ENCODE measurements at regions not wholly inside any gene's neighbourhood (a gene's known extent, or its start where the extent isn't known, plus 50 kb on each side); places are given as distances from the start of the nearest gene placed in this dataset.
"Not testable (repeated sequence)": the region's sequence is repeated elsewhere in the genome, so short reads cannot be mapped to it uniquely, and the experiment has no call there.

DNA sequence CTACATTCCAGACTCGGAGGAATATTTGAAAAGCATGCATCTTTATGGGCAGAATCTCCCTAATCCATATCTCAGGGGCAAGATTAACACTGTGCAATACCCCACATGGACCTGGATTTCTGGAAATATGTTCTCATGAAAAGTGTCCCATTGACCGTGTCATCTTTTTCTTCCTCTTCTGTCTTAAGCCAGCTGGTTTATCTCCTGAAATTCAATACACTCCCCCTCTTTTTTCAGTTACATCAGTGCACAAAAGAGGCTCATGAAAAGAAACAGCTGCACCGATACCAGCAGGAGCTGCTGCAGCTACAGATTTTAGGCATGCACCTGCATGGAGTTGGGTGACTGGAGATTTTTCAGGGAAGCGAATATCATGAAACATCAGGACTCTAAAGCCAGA is 117.2 kb downstream of the SLC4A3 start:
- Histone ChIP-seq H3K9me3 (ENCODE audit: insufficient read depth, low read depth, low read length) (no peaks in the 10 kb centered on the region), H3K4me3 (ENCODE audit: low read length) (no peak overlapping the region), H3K9ac (ENCODE audit: low read depth, low read length) (no peak overlapping the region), H3K4me1 (ENCODE audit: insufficient read depth, low read length) (no peaks in the 10 kb centered on the region), H3K36me3 (ENCODE audit: insufficient read depth, low read length) (no peaks in the 10 kb centered on the region), H3K27me3 (ENCODE audit: insufficient read depth, low read length) (peaks cover 6% of the 10 kb centered on the region; the same call in 1 of the 2 replicates), H3K27ac (ENCODE audit: low read depth, low read length) (no peak overlapping the region)
- 93% methylated on average over 4 of the region's 4 CpGs for WGBS

DNA sequence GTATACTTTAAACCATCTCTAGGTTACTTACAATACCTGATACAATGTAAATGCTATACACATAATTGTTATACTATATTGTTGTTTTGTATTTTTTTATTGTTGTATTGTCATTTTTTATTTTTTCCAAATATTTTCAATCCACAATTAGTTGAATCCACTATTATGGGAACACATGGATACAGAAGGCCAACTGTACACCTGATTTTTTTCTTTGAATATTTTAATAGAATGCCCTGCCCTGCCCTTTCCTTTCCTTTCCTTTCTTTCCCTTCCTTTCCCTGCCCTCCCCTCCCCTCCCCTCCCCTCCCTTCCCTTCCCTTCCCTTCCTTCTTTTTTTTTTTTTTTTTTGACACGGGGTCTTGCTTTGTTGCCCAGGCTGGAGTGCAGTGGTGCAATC is 120.2 kb downstream of the SLC4A3 start:
- H3K4me3 ChIP-seq (ENCODE audit: low read length): no peak overlapping the region
- 95% methylated on average over 1 of the region's 1 CpG for WGBS
- H3K36me3 ChIP-seq (ENCODE audit: insufficient read depth, low read length): no peaks in the 10 kb centered on the region
- H3K27ac ChIP-seq (ENCODE audit: low read depth, low read length): no peak overlapping the region
- H3K27me3 ChIP-seq (ENCODE audit: insufficient read depth, low read length): peaks cover 6% of the 10 kb centered on the region; the same call in 1 of the 2 replicates
- peaks cover 11% of the 10 kb centered on the region; the same call in 1 of the 2 replicates for H3K9me3 ChIP-seq (ENCODE audit: insufficient read depth, low read depth, low read length)
- H3K4me1 ChIP-seq (ENCODE audit: insufficient read depth, low read length): no peaks in the 10 kb centered on the region
- H3K9ac ChIP-seq (ENCODE audit: low read depth, low read length): no peak overlapping the region

DNA sequence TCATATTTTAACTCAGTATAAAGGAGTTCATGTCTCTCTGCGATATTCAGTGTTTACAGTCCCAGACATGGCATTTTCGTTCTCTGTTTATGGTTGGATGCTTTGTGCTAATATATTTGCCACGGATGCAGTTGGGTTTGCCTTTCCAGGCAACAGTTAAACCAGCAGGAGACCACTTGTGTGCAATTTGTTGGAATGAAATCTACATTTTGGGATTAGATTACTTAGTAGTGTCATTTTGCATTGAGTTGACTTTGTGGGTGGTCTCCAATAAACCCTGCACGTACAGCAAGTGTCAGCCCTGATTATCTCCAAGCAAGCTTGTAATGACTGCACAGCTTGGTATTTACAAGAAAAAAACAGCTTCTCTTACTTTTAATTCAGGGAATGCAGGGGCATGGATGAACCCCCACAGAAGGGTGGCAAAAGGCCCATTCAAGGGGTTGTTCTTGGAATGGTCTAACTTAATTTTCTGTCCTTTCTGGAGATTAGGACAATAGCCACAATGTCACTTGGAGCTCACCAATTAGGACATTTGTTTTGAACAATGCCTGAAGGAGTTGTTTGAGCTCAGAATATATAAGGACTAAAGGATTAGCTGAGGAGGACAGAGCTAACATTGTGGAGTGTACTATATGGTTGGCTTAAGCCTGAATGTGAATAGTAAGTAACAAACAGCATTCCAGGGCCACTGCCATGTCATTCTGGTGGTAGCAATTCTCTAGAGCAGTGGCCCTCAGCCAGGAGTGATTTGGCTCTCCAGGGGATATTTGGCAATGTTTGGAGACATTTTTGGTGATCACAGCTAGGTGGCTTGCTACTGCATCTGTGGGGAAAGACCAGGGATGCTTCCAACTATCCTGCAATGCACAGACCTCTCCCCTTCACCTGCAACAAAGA is 121.5 kb downstream of the SLC4A3 start:
- Histone ChIP-seq H3K27ac (ENCODE audit: low read depth, low read length) (no peak overlapping the region), H3K4me1 (ENCODE audit: insufficient read depth, low read length) (no peaks in the 10 kb centered on the region), H3K27me3 (ENCODE audit: insufficient read depth, low read length) (0 out of 2 replicates have a peak, but pooled peaks cover under 1% of the 10 kb centered on the region), H3K36me3 (ENCODE audit: insufficient read depth, low read length) (no peaks in the 10 kb centered on the region), H3K9ac (ENCODE audit: low read depth, low read length) (no peak overlapping the region), H3K9me3 (ENCODE audit: insufficient read depth, low read depth, low read length) (peaks cover 14% of the 10 kb centered on the region; the same call in 1 of the 2 replicates), H3K4me3 (ENCODE audit: low read length) (no peak overlapping the region)
- WGBS: 93% methylated on average over 4 of the region's 4 CpGs

DNA sequence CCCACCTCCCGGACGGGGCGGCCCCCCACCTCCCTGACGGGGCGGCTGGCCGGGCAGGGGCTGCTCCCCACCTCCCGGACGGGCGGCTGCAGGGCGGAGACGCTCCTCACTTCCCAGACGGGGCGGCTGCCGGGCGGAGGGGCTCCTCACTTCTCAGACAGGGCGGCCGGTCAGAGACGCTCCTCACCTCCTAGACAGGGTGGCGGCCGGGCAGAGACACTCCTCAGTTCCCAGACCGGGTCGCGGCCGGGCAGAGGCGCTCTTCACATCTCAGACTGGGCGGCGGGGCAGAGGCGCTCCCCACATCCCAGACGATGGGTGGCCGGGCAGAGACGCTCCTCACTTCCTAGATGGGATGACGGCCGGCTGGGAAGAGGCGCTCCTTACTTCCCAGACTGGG is 123.7 kb downstream of the SLC4A3 start:
- not testable (repeated sequence) for H3K27me3 ChIP-seq (ENCODE audit: insufficient read depth, low read length); H3K4me1 ChIP-seq (ENCODE audit: insufficient read depth, low read length); H3K36me3 ChIP-seq (ENCODE audit: insufficient read depth, low read length); H3K4me3 ChIP-seq (ENCODE audit: low read length); H3K27ac ChIP-seq (ENCODE audit: low read depth, low read length); H3K9ac ChIP-seq (ENCODE audit: low read depth, low read length)
- 95% methylated on average over 34 of the region's 34 CpGs for WGBS
- peaks cover 15% of the 10 kb centered on the region; the same call in 1 of the 2 replicates for H3K9me3 ChIP-seq (ENCODE audit: insufficient read depth, low read depth, low read length)

DNA sequence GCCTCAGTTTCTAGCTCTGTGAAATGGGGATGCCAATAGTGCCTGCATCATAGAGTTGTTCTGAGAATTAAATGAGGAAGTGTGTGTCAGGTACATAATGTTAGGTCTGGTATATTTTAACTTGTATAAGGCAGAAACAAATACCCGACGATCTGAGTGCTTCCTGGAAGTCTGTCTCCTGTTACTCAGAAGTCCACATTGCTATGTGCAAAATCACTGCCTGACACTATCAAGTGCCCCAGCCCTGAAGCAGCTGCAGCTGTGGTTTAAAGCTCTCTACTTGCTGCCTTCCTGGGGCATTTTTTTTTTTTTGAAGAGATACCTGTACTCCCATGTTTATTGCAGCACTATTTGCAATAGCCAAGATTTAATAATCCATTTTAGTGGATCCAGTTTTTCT is 125.3 kb downstream of the SLC4A3 start:
- H3K4me1 ChIP-seq (ENCODE audit: insufficient read depth, low read length): no peaks in the 10 kb centered on the region
- WGBS: 97% methylated on average over 2 of the region's 2 CpGs
- no peak overlapping the region for H3K4me3 ChIP-seq (ENCODE audit: low read length)
- peaks cover 15% of the 10 kb centered on the region; the same call in 1 of the 2 replicates for H3K9me3 ChIP-seq (ENCODE audit: insufficient read depth, low read depth, low read length)
- H3K36me3 ChIP-seq (ENCODE audit: insufficient read depth, low read length): no peaks in the 10 kb centered on the region
- no peak overlapping the region for H3K9ac ChIP-seq (ENCODE audit: low read depth, low read length)
- no peaks in the 10 kb centered on the region for H3K27me3 ChIP-seq (ENCODE audit: insufficient read depth, low read length)
- no peak overlapping the region for H3K27ac ChIP-seq (ENCODE audit: low read depth, low read length)

DNA sequence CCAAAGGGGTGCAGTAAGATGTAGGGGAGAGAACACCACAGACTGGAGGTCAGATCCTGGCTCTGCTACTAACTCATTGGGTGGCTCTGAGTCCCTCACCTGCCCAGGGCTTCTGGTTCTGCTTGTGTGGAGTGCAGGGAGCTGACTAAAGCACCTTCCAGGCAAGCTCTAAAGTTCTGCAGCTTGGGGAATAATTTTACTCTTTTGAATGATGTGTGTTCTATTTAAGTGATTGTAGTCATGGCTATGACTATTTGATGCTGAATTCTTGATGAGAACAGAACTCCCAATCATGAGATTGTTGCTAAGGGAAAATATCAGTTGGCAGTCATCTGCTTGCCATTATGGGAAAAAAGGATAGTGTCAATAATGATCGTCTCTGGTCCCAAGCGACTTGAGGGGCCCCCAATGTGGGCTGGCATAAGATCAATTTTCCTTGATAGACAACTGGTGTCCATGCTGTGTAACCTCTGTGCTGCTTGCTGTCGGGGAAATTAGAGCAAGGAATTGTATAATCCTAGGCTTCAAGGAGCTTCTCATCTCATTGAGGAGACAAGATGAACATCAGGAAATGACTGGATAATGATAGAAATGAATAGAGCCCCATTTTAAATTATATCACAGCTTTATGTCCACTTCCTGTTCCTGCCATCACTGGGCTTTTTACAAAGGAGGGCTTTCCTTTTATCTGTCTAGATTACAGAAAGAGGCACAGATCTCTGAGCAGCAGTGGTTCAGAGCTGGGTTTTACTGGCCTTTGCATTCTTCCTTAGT is 131.7 kb downstream of the SLC4A3 start:
- Histone ChIP-seq H3K4me3 (ENCODE audit: low read length) (no peak overlapping the region), H3K4me1 (ENCODE audit: insufficient read depth, low read length) (no peaks in the 10 kb centered on the region), H3K27me3 (ENCODE audit: insufficient read depth, low read length) (no peaks in the 10 kb centered on the region), H3K36me3 (ENCODE audit: insufficient read depth, low read length) (no peaks in the 10 kb centered on the region), H3K27ac (ENCODE audit: low read depth, low read length) (no peak overlapping the region), H3K9me3 (ENCODE audit: insufficient read depth, low read depth, low read length) (no peaks in the 10 kb centered on the region), H3K9ac (ENCODE audit: low read depth, low read length) (no peak overlapping the region)
- WGBS: 89% methylated on average over 3 of the region's 3 CpGs

DNA sequence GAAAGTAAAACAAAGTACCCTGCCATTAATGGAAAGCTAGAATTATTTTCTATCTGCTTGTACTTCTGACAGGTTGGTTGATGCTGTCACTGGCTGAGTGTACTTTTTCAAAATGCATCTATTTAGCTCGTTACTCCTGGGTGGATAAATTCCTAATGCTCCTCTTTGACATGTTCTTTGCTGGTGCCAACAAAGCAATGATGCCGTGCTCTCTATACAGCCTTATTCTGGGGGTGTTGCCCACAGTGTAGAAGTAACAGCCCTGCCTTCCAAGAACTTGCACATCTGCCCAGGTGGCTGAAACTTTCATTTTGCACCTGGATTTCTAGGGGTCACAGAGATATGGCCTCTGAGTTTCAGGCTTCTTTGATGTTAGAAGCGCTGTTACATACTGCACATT is 132.4 kb downstream of the SLC4A3 start:
- no peaks in the 10 kb centered on the region for H3K4me1 ChIP-seq (ENCODE audit: insufficient read depth, low read length)

DNA sequence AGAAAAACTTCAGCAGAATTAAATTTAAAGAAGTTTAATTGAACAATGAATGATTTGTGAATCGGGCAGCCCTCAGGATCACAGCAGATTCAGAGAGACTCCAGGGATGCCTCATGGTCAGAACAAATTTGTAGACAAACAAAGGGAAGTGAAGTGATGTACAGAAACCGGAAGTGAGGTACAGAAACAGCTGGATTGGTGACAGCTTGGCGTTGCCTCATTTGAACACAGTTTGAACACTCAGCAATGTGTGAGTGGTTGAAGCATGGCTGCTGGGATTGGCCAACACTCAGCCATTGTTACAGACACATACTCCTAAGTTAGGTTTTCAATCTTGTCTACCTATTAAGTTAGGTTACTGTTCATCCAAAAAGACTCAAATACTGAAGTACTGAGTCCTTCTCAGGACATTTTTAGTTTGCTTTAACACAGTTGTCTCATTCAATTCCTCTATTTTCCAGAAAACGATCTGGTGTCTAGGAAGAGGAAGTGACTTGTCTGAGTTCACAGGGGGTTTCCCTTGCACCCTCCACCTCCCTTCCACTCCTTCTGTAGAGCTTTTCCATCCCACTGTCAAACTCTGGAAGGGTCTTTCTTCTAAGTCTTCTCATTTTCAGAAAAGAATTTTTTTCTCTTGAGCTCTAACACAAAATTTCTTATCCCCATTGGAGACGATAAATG is 137.9 kb downstream of the SLC4A3 start:
- no peaks in the 10 kb centered on the region for H3K4me1 ChIP-seq (ENCODE audit: insufficient read depth, low read length)
- no peak overlapping the region for H3K9ac ChIP-seq (ENCODE audit: low read depth, low read length)
- WGBS: 91% methylated on average over 3 of the region's 5 CpGs
- no peak overlapping the region for H3K27ac ChIP-seq (ENCODE audit: low read depth, low read length)
- no peaks in the 10 kb centered on the region for H3K27me3 ChIP-seq (ENCODE audit: insufficient read depth, low read length)
- H3K9me3 ChIP-seq (ENCODE audit: insufficient read depth, low read depth, low read length): no peaks in the 10 kb centered on the region
- H3K4me3 ChIP-seq (ENCODE audit: low read length): no peak overlapping the region
- no peaks in the 10 kb centered on the region for H3K36me3 ChIP-seq (ENCODE audit: insufficient read depth, low read length)

More for the DNA sequence above, 132.4 kb downstream of the SLC4A3 start:
- 93% methylated on average over 3 of the region's 3 CpGs for WGBS
- Histone ChIP-seq H3K36me3 (ENCODE audit: insufficient read depth, low read length) (no peaks in the 10 kb centered on the region), H3K27me3 (ENCODE audit: insufficient read depth, low read length) (no peaks in the 10 kb centered on the region), H3K9ac (ENCODE audit: low read depth, low read length) (no peak overlapping the region), H3K27ac (ENCODE audit: low read depth, low read length) (no peak overlapping the region), H3K4me3 (ENCODE audit: low read length) (no peak overlapping the region), H3K9me3 (ENCODE audit: insufficient read depth, low read depth, low read length) (no peaks in the 10 kb centered on the region)

DNA sequence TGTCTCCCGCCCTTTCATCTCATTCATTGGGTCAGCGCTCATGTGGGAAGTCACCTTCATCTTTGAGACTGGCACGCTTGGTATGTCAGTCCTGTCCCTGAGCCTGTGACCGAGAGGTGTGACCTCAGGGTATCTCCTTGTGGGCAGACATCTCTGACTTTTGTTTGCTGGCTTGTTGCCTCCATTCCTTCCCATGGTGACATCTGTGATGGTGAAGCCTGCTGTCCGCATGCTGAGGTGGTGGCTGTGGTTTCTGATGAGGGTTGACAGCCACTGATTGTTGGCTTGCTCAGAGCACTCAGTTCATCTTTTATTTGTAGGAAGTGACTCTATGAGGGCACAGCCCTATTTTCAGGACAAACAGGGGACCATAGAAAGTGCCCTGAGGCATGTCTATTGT is 139.2 kb downstream of the SLC4A3 start:
- H3K27ac ChIP-seq (ENCODE audit: low read depth, low read length): no peak overlapping the region
- no peaks in the 10 kb centered on the region for H3K27me3 ChIP-seq (ENCODE audit: insufficient read depth, low read length)
- 92% methylated on average over 5 of the region's 5 CpGs for WGBS
- no peak overlapping the region for H3K4me3 ChIP-seq (ENCODE audit: low read length)
- no peaks in the 10 kb centered on the region for H3K9me3 ChIP-seq (ENCODE audit: insufficient read depth, low read depth, low read length)
- H3K9ac ChIP-seq (ENCODE audit: low read depth, low read length): no peak overlapping the region
- no peaks in the 10 kb centered on the region for H3K4me1 ChIP-seq (ENCODE audit: insufficient read depth, low read length)
- no peaks in the 10 kb centered on the region for H3K36me3 ChIP-seq (ENCODE audit: insufficient read depth, low read length)

DNA sequence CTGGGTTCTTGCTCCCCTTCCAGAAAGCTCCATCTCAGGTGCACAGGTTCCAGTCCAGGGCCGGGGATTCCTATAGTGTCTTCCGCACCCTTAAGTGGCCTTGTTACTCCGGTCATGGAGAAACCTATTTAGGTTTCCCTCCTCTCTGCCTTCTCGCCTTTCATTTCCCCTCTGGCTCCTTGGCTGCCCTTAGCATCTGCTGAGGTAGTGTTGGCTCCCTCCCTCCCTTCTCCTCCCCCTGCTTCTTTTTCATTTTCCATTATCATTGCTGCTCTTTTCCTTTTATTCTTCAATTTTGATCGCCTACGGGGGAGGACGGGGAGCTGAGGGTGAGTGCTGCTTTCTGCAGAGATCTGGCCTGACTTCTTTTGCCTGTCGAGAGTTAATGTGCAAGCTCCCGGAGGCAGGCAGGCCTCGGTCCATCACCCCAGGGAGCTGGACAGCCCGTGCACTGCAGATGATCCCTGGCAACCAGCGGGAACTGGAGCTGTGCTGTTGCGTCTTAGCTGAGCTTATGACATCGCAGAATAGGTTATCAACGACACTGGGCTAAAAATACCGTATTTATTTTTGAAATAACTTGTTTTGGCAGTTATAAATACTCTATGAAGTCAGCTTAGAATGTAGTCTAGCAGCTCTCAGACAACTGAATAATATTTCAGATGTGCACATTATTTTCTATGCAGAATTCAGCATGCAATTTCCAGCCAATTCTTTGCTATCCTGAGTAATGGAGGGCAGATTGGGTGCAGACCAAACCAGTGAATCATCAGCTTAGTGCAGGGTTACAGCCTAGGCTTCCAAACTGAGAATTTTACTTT is 141.9 kb downstream of the SLC4A3 start:
- WGBS: 86% methylated on average over 16 of the region's 16 CpGs
- H3K4me1 ChIP-seq (ENCODE audit: insufficient read depth, low read length): no peaks in the 10 kb centered on the region
- H3K27me3 ChIP-seq (ENCODE audit: insufficient read depth, low read length): no peaks in the 10 kb centered on the region
- no peaks in the 10 kb centered on the region for H3K9me3 ChIP-seq (ENCODE audit: insufficient read depth, low read depth, low read length)
- no peak overlapping the region for H3K9ac ChIP-seq (ENCODE audit: low read depth, low read length)
- no peak overlapping the region for H3K4me3 ChIP-seq (ENCODE audit: low read length)
- no peak overlapping the region for H3K27ac ChIP-seq (ENCODE audit: low read depth, low read length)
- H3K36me3 ChIP-seq (ENCODE audit: insufficient read depth, low read length): no peaks in the 10 kb centered on the region
